ENCODE measurements at regions not wholly inside any gene's neighbourhood (a gene's known extent, or its start where the extent isn't known, plus 50 kb on each side); places are given as distances from the start of the nearest gene placed in this dataset.

- TF ChIP-seq, protein P1, sequence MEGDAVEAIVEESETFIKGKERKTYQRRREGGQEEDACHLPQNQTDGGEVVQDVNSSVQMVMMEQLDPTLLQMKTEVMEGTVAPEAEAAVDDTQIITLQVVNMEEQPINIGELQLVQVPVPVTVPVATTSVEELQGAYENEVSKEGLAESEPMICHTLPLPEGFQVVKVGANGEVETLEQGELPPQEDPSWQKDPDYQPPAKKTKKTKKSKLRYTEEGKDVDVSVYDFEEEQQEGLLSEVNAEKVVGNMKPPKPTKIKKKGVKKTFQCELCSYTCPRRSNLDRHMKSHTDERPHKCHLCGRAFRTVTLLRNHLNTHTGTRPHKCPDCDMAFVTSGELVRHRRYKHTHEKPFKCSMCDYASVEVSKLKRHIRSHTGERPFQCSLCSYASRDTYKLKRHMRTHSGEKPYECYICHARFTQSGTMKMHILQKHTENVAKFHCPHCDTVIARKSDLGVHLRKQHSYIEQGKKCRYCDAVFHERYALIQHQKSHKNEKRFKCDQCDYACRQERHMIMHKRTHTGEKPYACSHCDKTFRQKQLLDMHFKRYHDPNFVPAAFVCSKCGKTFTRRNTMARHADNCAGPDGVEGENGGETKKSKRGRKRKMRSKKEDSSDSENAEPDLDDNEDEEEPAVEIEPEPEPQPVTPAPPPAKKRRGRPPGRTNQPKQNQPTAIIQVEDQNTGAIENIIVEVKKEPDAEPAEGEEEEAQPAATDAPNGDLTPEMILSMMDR (IDR thresholded peaks at IDR 0.05; ENCODE audit: low read depth, low read length): no peak
- DNase-seq (ENCODE audit: low read depth, low spot score): no peak
- in situ Hi-C loops (cut with HindIII; ENCODE audit: low sequenced_read_pairs): no loop called here
- no peak overlapping the region for H3K4me3 ChIP-seq (ENCODE audit: low read depth, low read length)
These were observed 193.7 kb upstream of the RORA start for GRCh38 chr15:61422773-61423172.

- no peak overlapping the region for H3K4me3 ChIP-seq (ENCODE audit: low read depth, low read length)
- no peak for DNase-seq (ENCODE audit: low read depth, low spot score)
- in situ Hi-C loops (cut with HindIII; ENCODE audit: low sequenced_read_pairs): no loop called here
- TF ChIP-seq, protein P1 (IDR thresholded peaks at IDR 0.05; ENCODE audit: low read depth, low read length): no peak
These were observed 192.8 kb upstream of the RORA start for GRCh38 chr15:61421938-61422337.

DNA sequence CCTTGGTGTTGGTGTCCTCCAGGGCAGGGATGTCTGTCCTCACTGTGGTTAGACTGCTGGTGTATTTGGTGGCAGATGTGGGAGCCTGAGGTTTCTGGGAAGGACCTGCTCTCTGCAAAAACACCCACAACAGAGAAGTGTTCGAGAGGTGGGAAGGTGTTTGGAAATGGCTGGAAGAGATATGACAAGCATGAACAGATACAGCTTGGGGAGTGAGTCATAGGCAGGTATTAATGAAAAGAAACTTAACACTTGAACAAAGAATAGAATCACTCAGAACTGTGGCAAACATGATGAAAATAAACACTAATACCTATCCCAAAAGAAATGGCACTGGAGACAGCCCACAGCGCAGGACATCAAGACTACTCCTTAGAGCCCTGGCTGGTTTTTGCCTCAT, 192.4 kb upstream of the RORA start:
- TF ChIP-seq, protein P1 (IDR thresholded peaks at IDR 0.05; ENCODE audit: low read depth, low read length): no peak
- in situ Hi-C loops (cut with HindIII; ENCODE audit: low sequenced_read_pairs): no loop called here
- no peak overlapping the region for H3K4me3 ChIP-seq (ENCODE audit: low read depth, low read length)
- DNase-seq (ENCODE audit: low read depth, low spot score): no peak

DNA sequence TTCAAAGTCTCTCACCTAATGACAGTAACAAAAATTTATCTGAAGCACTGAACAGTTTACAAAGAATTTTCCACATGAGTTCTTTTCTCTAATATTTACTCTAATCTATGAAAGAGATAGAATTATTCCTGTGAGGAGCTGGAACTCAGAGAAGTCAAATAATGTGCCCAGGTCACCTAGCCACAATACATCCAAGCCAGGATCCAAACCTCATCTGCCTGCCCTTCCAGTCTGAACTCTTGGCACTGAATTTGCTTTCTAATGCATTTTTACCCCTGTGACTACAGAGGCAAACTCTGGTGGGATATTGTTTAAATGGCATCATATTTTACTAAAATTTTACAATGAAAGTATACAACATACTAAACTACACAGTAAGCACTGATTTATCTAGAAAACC, 191.4 kb upstream of the RORA start:
- H3K4me3 ChIP-seq (ENCODE audit: low read depth, low read length): no peak overlapping the region
- no peak for DNase-seq (ENCODE audit: low read depth, low spot score)
- TF ChIP-seq, protein P1 (IDR thresholded peaks at IDR 0.05; ENCODE audit: low read depth, low read length): no peak
- in situ Hi-C loops (cut with HindIII; ENCODE audit: low sequenced_read_pairs): no loop called here

- TF ChIP-seq, protein P1 (IDR thresholded peaks at IDR 0.05; ENCODE audit: low read depth, low read length): no peak
- no peak for DNase-seq (ENCODE audit: low read depth, low spot score)
- in situ Hi-C loops (cut with HindIII; ENCODE audit: low sequenced_read_pairs): no loop called here
These were observed 186.6 kb upstream of the RORA start for GRCh38 chr15:61415617-61416120.

GRCh38 chr15:61411902-61412510, 182.9 kb upstream of the RORA start:
- in situ Hi-C loops (cut with HindIII; ENCODE audit: low sequenced_read_pairs): no loop called here
- H3K4me3 ChIP-seq (ENCODE audit: low read depth, low read length): no peak overlapping the region
- no peak for DNase-seq (ENCODE audit: low read depth, low spot score)
- TF ChIP-seq, protein P1 (IDR thresholded peaks at IDR 0.05; ENCODE audit: low read depth, low read length): no peak

More at GRCh38 chr15:61415617-61416120, 186.6 kb upstream of the RORA start:
- no peak overlapping the region for H3K4me3 ChIP-seq (ENCODE audit: low read depth, low read length)

Measured in astrocyte of the spinal cord (primary cell).